Activated T-cell treated with anti-CD3 and anti-CD28 coated beads for 48 hours (primary cell): ENCODE measurements at regions not wholly inside any gene's neighbourhood (a gene's known extent, or its start where the extent isn't known, plus 50 kb on each side); places are given as distances from the start of the nearest gene placed in this dataset.

ENCODE experiments used
- DNase-seq: peaks from one replicate; pipeline ENCODE4 v3.0.0-alpha.2; 2020; ENCODE audit warnings: low read depth

- DNase-seq, result no peak
These were observed 324.0 kb downstream of the STIM2 start for GRCh38 chr4:27184508-27185155.

GRCh38 chr4:27186710-27187109 is 326.1 kb downstream of the STIM2 start:
- no peak for DNase-seq

- DNase-seq, result no peak
These were observed 327.1 kb downstream of the STIM2 start for GRCh38 chr4:27187786-27188185.

- no peak for DNase-seq
These were observed 329.0 kb downstream of the STIM2 start for GRCh38 chr4:27189683-27190082.

- DNase-seq, result no peak
These were observed 331.0 kb downstream of the STIM2 start for GRCh38 chr4:27191592-27191991.

- no peak for DNase-seq
These were observed 334.0 kb downstream of the STIM2 start for GRCh38 chr4:27194599-27195176.

- no peak for DNase-seq
These were observed 337.6 kb downstream of the STIM2 start for GRCh38 chr4:27198246-27198645.

- no peak for DNase-seq
These were observed 338.3 kb downstream of the STIM2 start for GRCh38 chr4:27198971-27199370.

- DNase-seq, result no peak
These were observed 345.4 kb downstream of the STIM2 start for GRCh38 chr4:27206009-27206408.

- no peak for DNase-seq
These were observed 350.3 kb downstream of the STIM2 start for GRCh38 chr4:27210956-27211355.

- no peak for DNase-seq
These were observed 353.4 kb downstream of the STIM2 start for GRCh38 chr4:27214010-27214409.

GRCh38 chr4:27215220-27215826 is 354.7 kb downstream of the STIM2 start:
- no peak for DNase-seq

GRCh38 chr4:27217261-27217769 is 356.7 kb downstream of the STIM2 start:
- DNase-seq, result no peak

- no peak for DNase-seq
These were observed 357.4 kb downstream of the STIM2 start for GRCh38 chr4:27218013-27218412.

GRCh38 chr4:27223326-27223725 is 362.7 kb downstream of the STIM2 start:
- DNase-seq, result no peak

- DNase-seq, result no peak
These were observed 372.9 kb downstream of the STIM2 start for GRCh38 chr4:27233531-27233930.

GRCh38 chr4:27234306-27234899 is 373.8 kb downstream of the STIM2 start:
- DNase-seq, result no peak

- DNase-seq, result no peak
These were observed 379.0 kb downstream of the STIM2 start for GRCh38 chr4:27239641-27240040.

GRCh38 chr4:27242217-27242616 is 381.6 kb downstream of the STIM2 start:
- no peak for DNase-seq

- DNase-seq, result no peak
These were observed 384.6 kb downstream of the STIM2 start for GRCh38 chr4:27245216-27245615.

- DNase-seq, result no peak
These were observed 388.2 kb downstream of the STIM2 start for GRCh38 chr4:27248829-27249228.

- no peak for DNase-seq
These were observed 391.1 kb downstream of the STIM2 start for GRCh38 chr4:27251771-27252170.

GRCh38 chr4:27267339-27267969 is 406.8 kb downstream of the STIM2 start:
- no peak for DNase-seq
